HG02885 (cell line): ENCODE measurements at regions not wholly inside any gene's neighbourhood (a gene's known extent, or its start where the extent isn't known, plus 50 kb on each side); places are given as distances from the start of the nearest gene placed in this dataset.
"Not testable (repeated sequence)": the region's sequence is repeated elsewhere in the genome, so short reads cannot be mapped to it uniquely, and the experiment has no call there.

ENCODE experiments used
- ATAC-seq: cut with Tn5 transposase; IDR thresholded peaks from one replicate; pipeline ENCODE4 v1.9.1; 2021; ENCODE audit warnings: mild to moderate bottlenecking; ENCODE audit not compliant: unreplicated experiment, poor library complexity

GRCh38 chr3:4897765-4898453 is 81.3 kb upstream of the BHLHE40 start:
- ATAC-seq: no peak

GRCh38 chr3:4898454-4899313 is 80.6 kb upstream of the BHLHE40 start:
- peak; percentile 99 for ATAC-seq

- ATAC-seq: no peak
These were observed 79.5 kb upstream of the BHLHE40 start for GRCh38 chr3:4899710-4900109.

GRCh38 chr3:4900298-4900697 is 78.9 kb upstream of the BHLHE40 start:
- ATAC-seq: no peak

- no peak for ATAC-seq
These were observed 74.2 kb upstream of the BHLHE40 start for GRCh38 chr3:4904811-4905695.

- peak; percentile 45 for ATAC-seq
These were observed 73.1 kb upstream of the BHLHE40 start for GRCh38 chr3:4906107-4906621.

GRCh38 chr3:4907050-4907449 is 72.2 kb upstream of the BHLHE40 start:
- ATAC-seq: no peak

GRCh38 chr3:4907643-4908432 is 71.4 kb upstream of the BHLHE40 start:
- ATAC-seq: no peak

- ATAC-seq: no peak
These were observed 70.6 kb upstream of the BHLHE40 start for GRCh38 chr3:4908433-4909156.

GRCh38 chr3:4914464-4914863 is 64.8 kb upstream of the BHLHE40 start:
- no peak for ATAC-seq

- ATAC-seq: not testable (repeated sequence)
These were observed 57.6 kb upstream of the BHLHE40 start for GRCh38 chr3:4921589-4921988.

GRCh38 chr3:4926892-4927291 is 52.3 kb upstream of the BHLHE40 start:
- no peak for ATAC-seq

- ATAC-seq: no peak
These were observed 50.9 kb upstream of the BHLHE40 start for GRCh38 chr3:4928277-4928789.
